NCI-H1092 treated with DMSO at 0.1 percent for 48 hours (cell line): ENCODE measurements at regions not wholly inside any gene's neighbourhood (a gene's known extent, or its start where the extent isn't known, plus 50 kb on each side); places are given as distances from the start of the nearest gene placed in this dataset.

ENCODE experiments used
- DNase-seq: peaks from one replicate; lab custom pipeline; 2025; lab: John Stamatoyannopoulos, UW

DNA sequence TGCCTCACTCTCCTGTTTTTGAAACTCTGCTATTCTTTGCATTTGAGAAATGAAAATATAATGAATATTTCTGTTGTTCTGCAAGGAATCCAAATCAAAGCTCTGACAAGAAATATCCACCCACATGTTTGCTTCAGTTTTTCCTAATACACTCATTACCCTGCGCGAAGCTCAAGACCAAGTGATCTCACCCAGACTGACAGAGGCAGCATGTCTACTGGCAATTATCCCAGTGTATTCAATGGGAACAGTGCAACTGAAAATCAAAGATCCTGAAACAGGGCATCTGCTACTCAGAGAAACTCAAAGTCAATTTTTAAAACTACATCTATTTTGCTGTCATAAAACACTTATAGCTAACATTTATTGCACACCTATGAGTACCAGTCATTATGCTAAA, 321.0 kb upstream of the LRRC7 start:
- DNase-seq: no peak

DNA sequence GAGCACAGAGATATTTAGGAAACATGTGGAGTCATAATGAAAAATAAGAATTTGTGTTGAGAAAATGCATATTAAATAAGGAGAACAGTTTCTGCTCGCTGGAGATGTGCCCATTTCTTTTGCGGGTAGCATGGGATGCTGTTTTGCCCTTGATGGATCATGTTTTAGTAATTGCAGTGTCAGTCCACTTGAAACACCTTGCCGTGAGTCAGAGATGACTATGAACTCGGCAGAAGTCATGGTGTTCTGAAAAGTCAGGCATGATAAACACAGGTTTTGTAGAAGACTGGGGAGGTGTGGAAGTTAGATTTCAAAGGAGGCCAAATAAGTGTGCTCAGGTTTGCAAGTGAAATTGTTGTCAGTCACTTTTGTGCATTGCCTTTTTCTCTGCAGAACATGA, 315.0 kb upstream of the LRRC7 start:
- DNase-seq: no peak

DNA sequence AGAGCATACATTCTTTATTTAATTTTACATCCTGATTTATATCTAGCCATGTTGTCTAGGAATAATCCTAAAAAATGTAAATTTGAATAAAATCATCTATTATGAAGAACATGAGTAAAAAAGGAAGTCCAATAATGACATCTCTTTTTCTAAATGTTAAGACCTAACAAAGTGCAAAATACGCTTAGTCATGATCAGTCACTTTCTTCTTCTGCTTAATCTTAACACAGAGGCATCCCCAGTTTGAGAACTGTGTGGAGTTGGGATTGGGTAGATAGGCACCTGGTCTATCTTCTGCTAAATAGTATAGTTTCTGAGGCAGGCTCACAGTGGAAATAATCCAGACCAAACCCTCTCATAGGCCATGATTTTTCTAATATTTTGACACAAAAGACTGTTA, 311.7 kb upstream of the LRRC7 start:
- DNase-seq: no peak

DNA sequence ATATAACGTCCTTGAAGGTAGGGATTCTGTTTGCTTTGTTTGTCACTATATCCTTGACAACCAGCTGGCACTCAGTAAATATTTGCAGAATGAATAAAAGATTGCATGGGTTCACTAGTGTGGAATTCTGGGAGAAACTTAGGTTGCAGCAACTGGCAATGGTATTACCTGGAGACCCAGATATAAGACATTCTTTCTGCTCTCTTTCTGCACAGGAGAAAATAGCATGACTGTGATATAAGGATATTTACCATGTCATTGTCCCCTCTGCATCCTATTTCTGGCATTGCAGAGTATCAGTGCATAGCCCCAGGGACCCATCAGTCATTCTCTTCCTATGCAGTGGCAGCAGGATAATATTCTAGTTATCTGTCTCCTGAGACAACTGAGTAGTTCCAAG, 308.9 kb upstream of the LRRC7 start:
- DNase-seq: no peak

GRCh38 chr1:69263921-69264391, 303.8 kb upstream of the LRRC7 start:
- peak; percentile 93 for DNase-seq

DNA sequence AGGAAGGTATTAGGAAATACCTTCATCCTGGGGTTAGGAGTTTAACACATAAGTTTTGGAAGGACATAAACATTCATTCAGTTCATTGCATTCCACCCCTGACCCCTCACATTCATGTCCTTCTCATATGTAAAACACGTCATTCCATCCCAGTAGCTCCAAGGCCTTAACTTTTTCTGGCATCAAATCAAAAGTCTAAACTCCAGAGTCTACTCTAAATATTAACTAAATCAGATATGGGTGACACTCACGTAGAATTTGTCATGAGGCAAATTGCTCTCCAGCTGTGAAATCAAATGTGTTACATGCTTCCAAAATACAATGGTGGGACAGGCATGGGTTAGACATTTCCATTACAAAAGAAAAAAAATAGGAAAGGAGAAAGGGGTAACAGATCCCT, 298.2 kb upstream of the LRRC7 start:
- no peak for DNase-seq

- DNase-seq: no peak
These were observed 296.1 kb upstream of the LRRC7 start for GRCh38 chr1:69271587-69272125.

DNA sequence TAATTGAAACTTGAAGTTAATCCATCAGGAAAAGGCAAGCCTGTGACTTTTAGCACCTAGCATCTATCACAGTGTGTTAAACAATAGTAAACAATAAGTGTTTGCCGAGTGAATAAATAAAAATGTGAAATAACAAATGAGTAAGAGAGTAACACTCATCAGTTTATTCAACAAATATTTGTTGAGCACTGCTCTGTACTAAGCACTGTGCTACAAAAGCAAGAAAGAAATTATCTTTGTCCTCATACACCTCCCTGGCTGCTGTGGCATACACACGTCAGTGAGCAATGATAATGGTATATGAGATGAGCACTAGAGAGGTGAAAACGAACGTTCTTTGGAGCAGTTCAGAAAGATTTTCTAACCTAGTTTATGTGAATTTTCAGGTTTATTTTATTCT, 295.0 kb upstream of the LRRC7 start:
- no peak for DNase-seq

DNA sequence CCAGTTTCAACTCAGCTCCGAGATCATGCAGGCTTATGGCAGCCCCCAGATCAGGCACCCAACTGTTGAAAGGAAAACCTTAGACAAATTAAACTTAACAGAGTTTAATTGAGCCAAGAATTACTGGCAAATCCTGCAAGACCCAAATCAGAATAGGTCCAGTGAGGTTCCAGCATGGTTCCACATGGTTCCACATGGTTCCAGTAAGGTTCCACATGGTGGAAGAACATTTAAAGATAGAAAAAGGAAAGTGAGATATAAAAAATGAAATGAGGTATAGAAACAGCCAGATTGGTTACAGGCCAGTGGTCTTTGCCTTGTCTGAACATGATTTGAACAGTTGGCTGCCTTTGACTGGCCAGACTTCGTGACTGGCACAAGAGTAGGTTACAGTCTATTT, 288.8 kb upstream of the LRRC7 start:
- no peak for DNase-seq

DNA sequence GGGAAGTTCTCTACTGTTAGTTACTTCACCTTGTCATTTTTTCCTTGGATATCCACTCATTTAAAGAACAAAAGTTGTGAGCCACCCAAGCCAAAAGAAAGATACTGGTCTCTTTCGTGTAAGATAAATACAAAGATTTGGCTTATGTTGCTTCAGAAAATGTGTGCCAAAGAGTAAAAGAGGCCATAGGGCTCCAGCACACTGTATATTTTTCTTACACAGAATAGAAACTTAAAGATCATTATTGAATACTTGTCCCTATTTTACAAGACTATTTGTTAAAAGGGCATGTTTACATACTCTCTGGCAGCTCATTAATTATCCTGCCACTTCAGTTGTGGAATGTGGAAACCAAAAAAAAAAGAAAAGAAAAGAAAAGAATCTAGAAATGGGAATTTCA, 284.2 kb upstream of the LRRC7 start:
- no peak for DNase-seq

GRCh38 chr1:69284508-69284907, 283.2 kb upstream of the LRRC7 start:
- DNase-seq: no peak

DNA sequence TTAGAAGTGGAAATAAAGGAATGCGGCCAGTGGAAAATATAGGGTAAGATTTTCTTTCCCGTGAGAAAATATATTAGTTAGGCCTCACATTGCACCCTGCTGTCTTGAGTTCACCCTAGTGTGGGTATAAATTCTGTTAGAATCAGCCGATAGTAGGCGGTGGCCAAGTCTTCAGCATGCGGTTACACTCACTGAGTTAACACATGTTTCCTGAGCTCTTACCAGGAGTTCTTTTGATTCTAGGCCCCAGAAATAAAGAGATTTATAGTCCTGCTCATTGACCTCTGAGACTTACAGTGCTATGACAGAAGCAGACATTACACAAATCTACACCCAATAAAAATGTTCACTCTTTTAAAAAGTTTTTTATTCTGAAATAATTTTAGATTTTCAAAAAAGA, 279.3 kb upstream of the LRRC7 start:
- no peak for DNase-seq

GRCh38 chr1:69290291-69290690, 277.4 kb upstream of the LRRC7 start:
- no peak for DNase-seq

- no peak for DNase-seq
These were observed 276.2 kb upstream of the LRRC7 start for GRCh38 chr1:69291541-69291940.

DNA sequence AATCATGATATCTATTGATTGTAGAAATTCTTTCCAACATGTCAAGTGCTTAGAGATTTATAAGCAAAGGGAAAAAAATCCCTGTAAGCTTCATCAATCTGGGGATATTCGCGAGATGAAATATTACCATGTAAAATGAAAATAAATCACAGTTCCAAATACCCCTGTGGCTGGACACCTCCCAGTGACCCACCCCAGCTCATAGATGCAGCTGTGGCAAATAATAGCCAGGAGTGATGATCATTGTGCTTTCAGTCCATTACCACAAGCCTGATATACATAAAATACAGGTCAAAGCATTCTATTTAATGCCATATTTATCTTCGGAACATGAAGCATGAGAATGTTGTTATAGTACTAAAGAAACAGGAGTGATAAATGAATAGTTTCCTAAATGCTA, 274.9 kb upstream of the LRRC7 start:
- no peak for DNase-seq

- DNase-seq: no peak
These were observed 273.6 kb upstream of the LRRC7 start for GRCh38 chr1:69294171-69294570.

DNA sequence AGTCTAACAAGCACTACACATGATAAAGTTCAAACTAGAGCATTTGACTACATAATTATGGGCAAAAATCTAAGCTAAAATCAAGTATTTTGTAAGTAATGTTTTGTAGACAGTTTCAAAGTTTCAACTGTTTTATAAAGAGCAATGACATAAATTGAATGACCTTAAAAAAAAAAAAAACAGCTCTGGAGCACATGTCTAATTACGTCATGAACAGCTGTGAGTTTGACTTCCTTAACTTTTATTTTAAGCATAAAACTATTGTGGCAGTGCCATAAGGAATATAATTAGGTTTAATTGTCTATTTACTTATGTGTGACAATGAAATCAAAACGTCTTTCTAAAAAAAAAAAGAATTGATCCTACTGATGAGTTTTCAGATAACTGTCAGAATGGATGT, 272.5 kb upstream of the LRRC7 start:
- DNase-seq: no peak

DNA sequence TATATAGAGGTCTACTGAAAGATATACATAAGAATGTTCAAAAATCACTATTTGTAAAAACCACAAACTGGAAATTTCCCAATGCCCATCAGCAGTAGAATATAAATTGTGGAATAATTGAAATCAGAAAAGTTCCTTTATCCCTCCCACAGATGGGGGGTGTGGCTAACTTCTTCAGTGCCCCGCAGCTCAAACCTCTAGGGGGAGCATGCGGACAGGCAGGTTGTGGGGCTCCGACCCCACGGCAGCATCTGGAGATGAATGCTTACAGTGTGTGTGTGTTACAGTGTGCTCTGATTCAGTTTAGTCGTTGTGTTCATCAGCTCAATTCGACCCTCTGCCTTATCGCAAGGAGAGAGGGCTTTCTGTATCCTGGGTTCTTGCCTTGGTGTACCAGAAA, 262.1 kb upstream of the LRRC7 start:
- no peak for DNase-seq

GRCh38 chr1:69312055-69312732, 255.5 kb upstream of the LRRC7 start:
- DNase-seq: no peak

DNA sequence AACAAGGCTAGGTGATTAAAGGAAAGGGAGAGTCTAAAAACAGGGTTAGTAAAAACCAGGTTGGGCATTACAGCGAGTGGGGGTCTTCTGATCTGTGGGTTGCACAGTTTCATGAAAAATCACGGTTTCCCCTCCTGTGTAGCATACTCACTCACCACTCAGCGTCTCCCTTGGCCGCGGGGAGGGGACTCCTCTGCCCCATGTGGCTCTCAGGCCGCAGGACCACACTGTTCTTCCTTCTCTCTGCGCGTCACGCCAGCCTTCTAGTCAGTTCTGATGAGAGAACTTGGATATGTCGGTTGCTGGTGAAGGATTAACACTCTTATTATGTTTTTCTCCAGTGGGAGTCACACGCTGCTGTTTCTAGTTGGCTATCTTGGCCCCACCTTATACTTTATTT, 254.6 kb upstream of the LRRC7 start:
- no peak for DNase-seq

GRCh38 chr1:69315416-69315815, 252.3 kb upstream of the LRRC7 start:
- no peak for DNase-seq

DNA sequence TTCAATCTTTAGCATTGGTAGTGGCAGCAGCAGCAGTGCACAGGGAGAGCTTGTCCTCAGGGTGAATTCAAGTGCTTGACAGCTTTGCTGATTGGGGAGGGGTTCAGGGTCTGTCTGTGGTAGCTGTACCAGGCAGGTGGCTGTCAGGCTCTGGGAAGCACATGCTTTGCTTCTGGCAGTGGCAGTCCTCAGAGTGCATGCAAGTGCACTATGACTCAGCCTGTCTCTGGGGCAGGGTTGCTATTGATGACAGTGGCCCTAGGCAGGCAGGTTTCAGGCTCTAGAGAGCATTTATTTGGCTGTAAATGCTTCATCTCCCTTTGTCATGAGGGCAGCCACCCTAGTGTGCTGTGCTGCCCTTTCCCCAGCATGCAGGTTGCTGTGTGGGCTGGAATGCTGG, 251.9 kb upstream of the LRRC7 start:
- DNase-seq: no peak

DNA sequence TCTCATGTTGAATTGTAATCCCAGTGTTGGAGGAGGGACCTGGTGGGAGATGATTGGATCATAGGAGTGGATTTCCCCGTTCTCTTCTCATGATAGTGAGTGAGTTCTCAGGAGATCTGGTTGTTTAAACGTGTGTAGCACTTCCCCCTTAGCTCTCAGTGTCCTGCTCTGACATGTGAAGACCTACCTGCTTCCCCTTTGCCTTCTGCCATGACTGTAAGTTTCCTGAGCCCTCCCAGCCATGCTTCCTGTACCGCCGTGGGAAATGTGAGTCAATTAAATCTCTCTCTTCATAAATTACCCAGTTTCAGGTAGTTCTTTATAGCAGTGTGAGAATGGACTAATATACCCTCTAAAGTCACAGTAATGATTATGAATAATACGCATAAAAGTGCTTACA, 248.4 kb upstream of the LRRC7 start:
- DNase-seq: no peak

DNA sequence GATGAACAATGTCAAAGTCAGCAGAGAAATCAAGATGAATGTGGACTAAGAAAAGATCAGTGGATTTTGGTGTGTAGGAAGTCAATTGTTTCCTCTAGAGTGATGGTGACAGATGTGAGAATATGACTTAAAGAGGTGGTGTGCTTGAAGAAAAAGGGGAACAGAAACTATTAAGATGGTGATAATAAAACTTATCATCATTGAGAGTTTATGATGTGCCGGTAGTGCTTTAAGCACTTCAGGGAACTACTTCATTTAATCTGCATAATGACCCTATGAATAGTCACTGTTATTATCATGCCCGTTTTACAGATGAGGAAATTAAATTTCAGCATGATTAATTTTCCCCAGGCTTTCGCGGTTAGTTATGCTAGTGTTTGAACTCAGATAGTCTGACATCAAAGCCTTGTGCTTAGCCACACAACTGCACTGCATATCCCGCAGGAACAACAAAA, 246.9 kb upstream of the LRRC7 start:
- DNase-seq: no peak
